ENCODE measurements at regions not wholly inside any gene's neighbourhood (a gene's known extent, or its start where the extent isn't known, plus 50 kb on each side); places are given as distances from the start of the nearest gene placed in this dataset.

GRCh38 chr11:95524314-95525036 is 265.1 kb downstream of the FAM76B start:
- Mint-ChIP-seq H3K27me3 (ENCODE audit: low read depth in 2 of 2) (no peaks in the 10 kb centered on the region), H3K36me3 (no peaks in the 10 kb centered on the region), H3K4me3 (no peak overlapping the region), H3K27ac (no peak overlapping the region), H3K9me3 (no peaks in the 10 kb centered on the region), H3K4me1 (no peaks in the 10 kb centered on the region)
- no peak overlapping the region for H3K4me3 ChIP-seq (ENCODE audit: low read length)
- no peaks in the 10 kb centered on the region for H3K4me1 ChIP-seq (ENCODE audit: control insufficient read depth, insufficient read depth, low read length)
- 96% methylated on average over 2 of the region's 4 CpGs for WGBS (ENCODE audit: insufficient coverage)
- H3K27me3 ChIP-seq (ENCODE audit: control insufficient read depth, insufficient read depth, low read length), result no peaks in the 10 kb centered on the region
- no peaks in the 10 kb centered on the region for H3K9me3 ChIP-seq (ENCODE audit: control insufficient read depth, insufficient read depth, low read length)
- DNase-seq (no peak), ATAC-seq (no peak)
- H3K36me3 ChIP-seq (ENCODE audit: control insufficient read depth, insufficient read depth, low read length), result no peaks in the 10 kb centered on the region
- TF ChIP-seq CTCF (IDR thresholded peaks at IDR 0.05), result no peak
- H3K27ac ChIP-seq (ENCODE audit: low read length), result no peak overlapping the region
- intact Hi-C loops (cut with micrococcal nuclease), result no loop called here

- no peak for ATAC-seq
- Histone ChIP-seq H3K4me3 (ENCODE audit: low read length) (no peak overlapping the region), H3K36me3 (ENCODE audit: control insufficient read depth, insufficient read depth, low read length) (no peaks in the 10 kb centered on the region), H3K27ac (ENCODE audit: low read length) (no peak overlapping the region), H3K27me3 (ENCODE audit: control insufficient read depth, insufficient read depth, low read length) (no peaks in the 10 kb centered on the region), H3K4me1 (ENCODE audit: control insufficient read depth, insufficient read depth, low read length) (no peaks in the 10 kb centered on the region), H3K9me3 (ENCODE audit: control insufficient read depth, insufficient read depth, low read length) (no peaks in the 10 kb centered on the region)
- TF ChIP-seq CTCF (IDR thresholded peaks at IDR 0.05), result no peak
- Mint-ChIP-seq H3K27ac (no peak overlapping the region), H3K36me3 (no peaks in the 10 kb centered on the region), H3K27me3 (ENCODE audit: low read depth in 2 of 2) (no peaks in the 10 kb centered on the region), H3K4me3 (no peak overlapping the region), H3K4me1 (no peaks in the 10 kb centered on the region), H3K9me3 (no peaks in the 10 kb centered on the region)
- 87% methylated on average over 4 of the region's 4 CpGs for WGBS (ENCODE audit: insufficient coverage)
- DNase-seq, result no peak
- intact Hi-C loops (cut with micrococcal nuclease), result no loop called here
These were observed 266.7 kb downstream of the FAM76B start for GRCh38 chr11:95522874-95523273.

- no peaks in the 10 kb centered on the region for H3K9me3 ChIP-seq (ENCODE audit: control insufficient read depth, insufficient read depth, low read length)
- Mint-ChIP-seq H3K9me3 (no peaks in the 10 kb centered on the region), H3K27ac (no peak overlapping the region), H3K4me1 (no peaks in the 10 kb centered on the region), H3K36me3 (no peaks in the 10 kb centered on the region), H3K27me3 (ENCODE audit: low read depth in 2 of 2) (no peaks in the 10 kb centered on the region), H3K4me3 (no peak overlapping the region)
- DNase-seq, result no peak
- no peaks in the 10 kb centered on the region for H3K4me1 ChIP-seq (ENCODE audit: control insufficient read depth, insufficient read depth, low read length)
- H3K4me3 ChIP-seq (ENCODE audit: low read length), result no peak overlapping the region
- H3K27ac ChIP-seq (ENCODE audit: low read length), result no peak overlapping the region
- 90% methylated on average over 3 of the region's 5 CpGs for WGBS (ENCODE audit: insufficient coverage)
- no peak for TF ChIP-seq CTCF (IDR thresholded peaks at IDR 0.05)
- intact Hi-C loops (cut with micrococcal nuclease), result no loop called here
- no peaks in the 10 kb centered on the region for H3K27me3 ChIP-seq (ENCODE audit: control insufficient read depth, insufficient read depth, low read length)
- no peak for ATAC-seq
- no peaks in the 10 kb centered on the region for H3K36me3 ChIP-seq (ENCODE audit: control insufficient read depth, insufficient read depth, low read length)
These were observed 267.7 kb downstream of the FAM76B start for GRCh38 chr11:95521862-95522261.

GRCh38 chr11:95521133-95521542 is 268.4 kb downstream of the FAM76B start:
- DNase-seq, result no peak
- Histone ChIP-seq H3K9me3 (ENCODE audit: control insufficient read depth, insufficient read depth, low read length) (no peaks in the 10 kb centered on the region), H3K4me3 (ENCODE audit: low read length) (no peak overlapping the region), H3K27me3 (ENCODE audit: control insufficient read depth, insufficient read depth, low read length) (no peaks in the 10 kb centered on the region), H3K4me1 (ENCODE audit: control insufficient read depth, insufficient read depth, low read length) (no peaks in the 10 kb centered on the region), H3K27ac (ENCODE audit: low read length) (no peak overlapping the region), H3K36me3 (ENCODE audit: control insufficient read depth, insufficient read depth, low read length) (no peaks in the 10 kb centered on the region)
- Mint-ChIP-seq H3K4me3 (no peak overlapping the region), H3K9me3 (no peaks in the 10 kb centered on the region), H3K4me1 (no peaks in the 10 kb centered on the region), H3K27me3 (ENCODE audit: low read depth in 2 of 2) (peaks cover 0 to 2% of the 10 kb centered on the region in 2 donors), H3K27ac (no peak overlapping the region), H3K36me3 (no peaks in the 10 kb centered on the region)
- intact Hi-C loops (cut with micrococcal nuclease), result no loop called here
- TF ChIP-seq CTCF (IDR thresholded peaks at IDR 0.05), result no peak
- ATAC-seq, result no peak
- 79% methylated on average over 3 of the region's 4 CpGs for WGBS (ENCODE audit: insufficient coverage)
